ENCODE measurements at regions not wholly inside any gene's neighbourhood (a gene's known extent, or its start where the extent isn't known, plus 50 kb on each side); places are given as distances from the start of the nearest gene placed in this dataset.
"Not testable (repeated sequence)": the region's sequence is repeated elsewhere in the genome, so short reads cannot be mapped to it uniquely, and the experiment has no call there.

DNA sequence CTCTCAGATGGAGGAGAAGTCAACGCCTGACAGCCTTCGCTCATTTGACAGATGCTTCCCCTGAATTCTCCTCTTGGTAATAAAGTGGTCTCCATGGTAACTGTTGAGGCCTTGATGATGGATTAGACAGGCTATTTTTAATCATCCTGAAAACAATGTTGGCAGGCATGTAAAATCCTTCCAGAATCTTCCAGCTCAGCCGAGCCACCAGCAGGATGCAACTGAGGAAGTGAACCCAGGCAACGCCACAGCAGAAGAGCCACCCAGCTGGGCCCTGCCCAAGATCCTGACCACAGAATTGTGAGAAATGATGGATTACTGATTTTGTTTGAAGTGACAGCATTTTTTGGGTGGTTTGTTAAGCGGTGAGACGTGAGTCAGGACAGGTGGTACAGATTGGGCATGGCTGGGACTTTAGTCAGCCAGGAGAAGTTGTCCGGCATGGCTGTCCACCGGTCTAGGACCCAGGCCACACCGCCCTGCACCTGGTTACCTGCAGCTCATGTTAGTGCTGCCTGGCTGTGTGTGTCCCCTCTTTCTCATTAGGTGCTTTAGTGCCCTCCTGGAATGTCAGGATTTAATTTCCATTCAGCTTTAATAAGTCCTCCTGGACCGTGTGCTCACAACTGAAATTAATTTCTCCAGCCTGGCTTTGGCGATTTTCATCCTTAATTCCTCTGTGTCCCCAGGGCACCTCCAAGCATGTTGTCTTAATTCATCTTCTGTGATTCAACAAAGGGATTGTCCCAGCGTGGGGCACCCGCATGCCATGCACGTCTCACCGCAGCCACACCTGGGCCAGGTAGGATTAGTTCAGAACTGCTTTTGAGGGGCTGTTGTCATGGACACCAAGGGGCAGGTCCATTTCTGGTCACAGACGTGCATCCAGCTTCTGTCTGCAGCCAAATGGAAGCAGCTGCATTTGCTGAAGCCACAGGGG lies 280.4 kb downstream of the ADGRD1 start:
- TF ChIP-seq BCL11A (IDR thresholded peaks at IDR 0.05; ENCODE audit: low read depth in 2 of 2, low read length in 2 of 2); EP300 (IDR thresholded peaks at IDR 0.05; ENCODE audit: borderline replicate concordance in 1 of 2, low read depth in 2 of 2, low read length in 2 of 2): not testable (repeated sequence)

All from H1 (cell line).